Progenitor cell of endocrine pancreas (in vitro differentiated cells): ENCODE measurements at regions not wholly inside any gene's neighbourhood (a gene's known extent, or its start where the extent isn't known, plus 50 kb on each side); places are given as distances from the start of the nearest gene placed in this dataset.

Experiments
- DNase-seq: peaks from one replicate; pipeline ENCODE4 v3.0.0; 2021; ENCODE audit warnings: low spot score; ENCODE audit not compliant: unreplicated experiment
- H3K27ac Mint-ChIP-seq: 2 replicates; pipeline ENCODE4 v1.8.0; 2021; ENCODE audit warnings: mild to moderate bottlenecking, moderate library complexity, mixed read lengths
- H3K27me3 Mint-ChIP-seq: 2 replicates; pipeline ENCODE4 v1.8.0; 2021; ENCODE audit warnings: mixed read lengths
- H3K36me3 Mint-ChIP-seq: 2 replicates; pipeline ENCODE4 v1.8.0; 2022; ENCODE audit warnings: mixed read lengths; ENCODE audit not compliant: insufficient read depth
- H3K4me1 Mint-ChIP-seq: 2 replicates; pipeline ENCODE4 v1.8.0; 2021; ENCODE audit warnings: low read depth, mixed read lengths
- H3K4me3 Mint-ChIP-seq: 2 replicates; pipeline ENCODE4 v1.8.0; 2021; ENCODE audit warnings: low read depth, mild to moderate bottlenecking, moderate library complexity, mixed read lengths
- H3K9me3 Mint-ChIP-seq: 2 replicates; pipeline ENCODE4 v1.8.0; 2021; ENCODE audit warnings: low read depth, mixed read lengths
- CTCF ChIP-seq: fragments of 200-600 bp; sonication (generic); IDR thresholded peaks from one replicate; pipeline ENCODE4 v1.5.0; 2021; ENCODE audit warnings: antibody characterized with exemption, mild to moderate bottlenecking; ENCODE audit not compliant: unreplicated experiment

DNA sequence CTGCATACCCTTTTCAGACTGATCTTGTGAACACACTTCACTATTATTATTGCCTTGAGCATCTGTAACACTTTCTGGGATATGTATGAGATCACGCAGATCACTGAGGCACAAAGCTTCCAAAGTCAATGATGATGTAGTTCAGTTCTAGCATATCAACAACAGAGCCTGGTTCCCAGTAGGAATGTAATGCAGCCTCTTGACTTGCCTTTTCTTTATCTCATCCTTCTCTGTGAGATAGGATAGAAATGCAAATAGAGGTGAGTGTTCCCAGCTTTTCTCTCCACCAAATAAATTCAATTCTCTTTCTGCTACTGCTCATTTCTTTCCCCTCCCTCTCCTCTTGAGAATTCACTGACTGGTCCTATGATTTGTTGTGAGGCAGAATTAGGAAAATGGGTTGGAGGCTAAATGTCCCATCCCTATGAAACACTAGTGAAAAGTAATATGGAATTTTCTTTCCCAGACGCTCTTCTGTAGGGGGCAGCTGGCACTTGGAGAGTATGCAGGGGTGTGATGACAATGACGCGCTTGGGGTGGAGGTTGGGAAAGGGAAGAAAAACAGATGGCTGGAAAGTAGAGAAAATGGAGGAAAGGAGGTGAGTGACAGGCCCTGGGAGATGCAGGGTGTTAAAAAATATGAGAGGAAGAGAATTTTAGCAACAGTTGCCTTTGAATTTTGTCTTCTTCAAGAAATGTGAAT, 96.0 kb upstream of the TMTC1 start:
- H3K4me3 Mint-ChIP-seq, result no peak overlapping the region
- H3K27me3 Mint-ChIP-seq, result no peaks in the 10 kb centered on the region
- TF ChIP-seq CTCF, result no peak
- H3K27ac Mint-ChIP-seq, result no peak overlapping the region
- peaks cover 2% of the 10 kb centered on the region for H3K4me1 Mint-ChIP-seq
- peaks cover under 1% of the 10 kb centered on the region for H3K36me3 Mint-ChIP-seq
- no peak for DNase-seq
- H3K9me3 Mint-ChIP-seq, result peaks cover 18% of the 10 kb centered on the region

- Mint-ChIP-seq H3K36me3 (no peaks in the 10 kb centered on the region), H3K27ac (no peak overlapping the region), H3K27me3 (no peaks in the 10 kb centered on the region), H3K4me3 (no peak overlapping the region), H3K9me3 (no peaks in the 10 kb centered on the region), H3K4me1 (peaks cover 2% of the 10 kb centered on the region)
- no peak for TF ChIP-seq CTCF
- DNase-seq, result no peak
Observed at GRCh38 chr12:29869946-29870345, 86.2 kb upstream of the TMTC1 start.

GRCh38 chr12:29867823-29868222, 84.1 kb upstream of the TMTC1 start:
- Mint-ChIP-seq H3K9me3 (no peaks in the 10 kb centered on the region), H3K4me1 (peaks cover 2% of the 10 kb centered on the region), H3K4me3 (no peak overlapping the region), H3K27ac (no peak overlapping the region), H3K27me3 (no peaks in the 10 kb centered on the region), H3K36me3 (no peaks in the 10 kb centered on the region)
- no peak for DNase-seq
- TF ChIP-seq CTCF, result no peak

- Mint-ChIP-seq H3K36me3 (no peaks in the 10 kb centered on the region), H3K9me3 (no peaks in the 10 kb centered on the region), H3K27ac (no peak overlapping the region), H3K4me3 (no peak overlapping the region), H3K27me3 (no peaks in the 10 kb centered on the region), H3K4me1 (peaks cover 2% of the 10 kb centered on the region)
- TF ChIP-seq CTCF, result no peak
- no peak for DNase-seq
Observed at GRCh38 chr12:29863665-29864064, 79.9 kb upstream of the TMTC1 start.

GRCh38 chr12:29858270-29858786, 74.6 kb upstream of the TMTC1 start:
- H3K27me3 Mint-ChIP-seq, result no peaks in the 10 kb centered on the region

More at GRCh38 chr12:29858270-29858786, 74.6 kb upstream of the TMTC1 start:
- Mint-ChIP-seq H3K36me3 (no peaks in the 10 kb centered on the region), H3K27ac (no peak overlapping the region), H3K9me3 (no peaks in the 10 kb centered on the region), H3K4me3 (no peak overlapping the region), H3K4me1 (peaks cover 7% of the 10 kb centered on the region)
- TF ChIP-seq CTCF, result no peak
- no peak for DNase-seq
